GM19240 (cell line): ENCODE measurements at regions not wholly inside any gene's neighbourhood (a gene's known extent, or its start where the extent isn't known, plus 50 kb on each side); places are given as distances from the start of the nearest gene placed in this dataset.
"Not testable (repeated sequence)": the region's sequence is repeated elsewhere in the genome, so short reads cannot be mapped to it uniquely, and the experiment has no call there.

Experiments
- DNase-seq: peaks from one replicate; pipeline ENCODE4 v3.0.0; 2011; ENCODE audit warnings: low spot score; ENCODE audit not compliant: insufficient read length

GRCh38 chr13:58978331-58978730 lies 1185.4 kb downstream of the DIAPH3 start:
- no peak for DNase-seq

- no peak for DNase-seq
These were observed 1183.9 kb downstream of the DIAPH3 start for GRCh38 chr13:58979851-58980250.

GRCh38 chr13:58985845-58986244 lies 1177.9 kb downstream of the DIAPH3 start:
- no peak for DNase-seq

DNA sequence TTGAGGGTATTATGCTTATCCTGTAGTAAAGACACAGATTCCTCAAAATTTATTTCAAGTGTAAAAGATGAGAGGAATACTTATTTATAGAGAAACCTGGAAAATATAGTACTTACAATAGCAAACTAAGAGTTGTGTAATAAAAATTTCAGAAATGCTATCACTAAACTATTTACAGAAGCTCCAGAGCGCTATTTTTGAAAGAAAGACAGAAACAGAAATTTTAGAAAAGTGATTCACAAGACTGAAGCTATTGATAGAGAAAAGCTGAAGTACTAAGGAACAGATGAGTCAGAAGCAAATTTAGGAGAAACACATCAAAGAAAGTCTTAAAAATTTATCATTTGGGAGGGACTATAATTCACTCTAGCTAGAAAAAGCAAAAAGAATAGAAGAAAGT lies 1174.2 kb downstream of the DIAPH3 start:
- DNase-seq: no peak

GRCh38 chr13:58991826-58992477 lies 1171.8 kb downstream of the DIAPH3 start:
- DNase-seq: no peak

- no peak for DNase-seq
These were observed 1171.2 kb downstream of the DIAPH3 start for GRCh38 chr13:58992478-58993042.

- DNase-seq: no peak
These were observed 1169.7 kb downstream of the DIAPH3 start for GRCh38 chr13:58994077-58994476.

- no peak for DNase-seq
These were observed 1169.0 kb downstream of the DIAPH3 start for GRCh38 chr13:58994777-58995176.

- DNase-seq: no peak
These were observed 1165.0 kb downstream of the DIAPH3 start for GRCh38 chr13:58998716-58999115.

DNA sequence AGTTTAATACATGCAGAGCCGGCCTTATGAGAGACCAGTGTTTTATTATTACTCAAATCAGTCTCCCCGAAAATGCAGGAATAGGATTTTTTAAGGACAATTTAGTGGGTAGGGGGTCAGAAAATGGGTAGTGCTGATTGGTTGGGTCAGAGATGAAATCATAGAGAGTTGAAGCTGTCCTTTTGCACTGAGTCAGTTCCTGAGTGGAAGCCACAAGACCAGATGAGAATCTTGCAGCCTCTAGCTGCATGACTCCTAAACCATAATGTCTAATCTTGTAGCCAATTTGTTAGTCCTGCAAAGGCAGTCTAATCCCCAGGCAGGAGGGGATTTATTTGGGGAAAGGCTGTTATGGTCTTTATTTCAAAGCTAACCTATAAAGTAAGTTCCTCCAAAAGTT lies 1163.9 kb downstream of the DIAPH3 start:
- no peak for DNase-seq

- no peak for DNase-seq
These were observed 1163.0 kb downstream of the DIAPH3 start for GRCh38 chr13:59000770-59001169.

- no peak for DNase-seq
These were observed 1151.0 kb downstream of the DIAPH3 start for GRCh38 chr13:59012731-59013130.

GRCh38 chr13:59016250-59016649 lies 1147.5 kb downstream of the DIAPH3 start:
- no peak for DNase-seq

DNA sequence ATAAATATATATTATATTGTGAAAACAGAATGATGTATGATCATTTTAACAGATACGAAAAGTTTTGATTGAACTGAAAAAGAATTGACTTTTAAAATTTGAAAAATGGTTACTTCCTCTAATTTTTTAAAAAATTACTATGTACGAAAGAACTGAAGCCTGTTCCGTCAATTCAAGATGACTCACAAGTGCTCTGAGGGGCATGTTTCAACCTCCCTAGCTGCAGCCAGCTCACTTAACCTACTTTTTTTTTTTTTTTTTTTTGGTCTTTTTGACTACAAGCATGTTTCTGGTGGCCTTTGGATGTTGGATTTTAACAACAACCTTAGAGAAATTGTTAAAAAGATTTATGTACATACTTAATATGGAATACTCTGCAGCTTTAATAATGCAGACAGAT lies 1139.3 kb downstream of the DIAPH3 start:
- DNase-seq: no peak

DNA sequence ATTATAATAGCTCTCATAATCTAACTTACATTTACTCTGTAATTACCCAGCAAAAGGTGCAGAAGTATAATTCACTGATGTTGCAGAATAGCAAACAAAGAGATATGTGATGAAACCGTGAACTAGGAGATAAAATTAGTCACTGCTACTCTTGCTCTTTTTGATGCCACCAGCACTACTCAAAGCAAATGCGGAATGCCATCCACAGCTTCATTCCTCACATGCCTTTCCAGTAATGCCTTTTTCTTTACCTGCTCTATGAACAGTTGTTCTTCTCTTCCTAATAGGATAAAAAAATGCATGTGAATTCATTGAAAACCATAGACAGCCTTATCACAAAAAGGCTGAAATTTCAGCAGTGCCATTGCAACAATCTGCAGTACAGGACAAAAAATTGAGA lies 1129.5 kb downstream of the DIAPH3 start:
- DNase-seq: no peak

GRCh38 chr13:59038824-59039223 lies 1124.9 kb downstream of the DIAPH3 start:
- no peak for DNase-seq

DNA sequence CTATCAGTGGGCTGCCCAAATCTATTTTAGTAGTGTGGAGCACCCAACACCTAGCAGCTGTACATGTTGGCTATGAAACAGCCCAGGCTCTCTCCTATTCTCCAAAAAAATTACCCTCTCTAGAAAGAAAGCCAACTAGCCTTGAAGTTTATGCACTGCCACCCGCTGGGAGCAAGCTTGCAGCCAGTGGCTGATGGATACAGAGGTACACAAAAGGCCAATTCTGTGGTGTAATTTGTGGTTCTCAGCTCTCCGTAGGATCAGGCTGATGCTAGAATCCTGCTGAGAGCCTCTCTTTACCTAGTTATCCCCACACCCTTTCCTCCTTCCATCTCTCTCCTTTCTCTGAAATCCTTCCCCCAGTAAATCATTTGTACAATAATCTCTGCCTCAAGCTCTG lies 1120.7 kb downstream of the DIAPH3 start:
- no peak for DNase-seq

- no peak for DNase-seq
These were observed 1116.2 kb downstream of the DIAPH3 start for GRCh38 chr13:59047546-59047945.

DNA sequence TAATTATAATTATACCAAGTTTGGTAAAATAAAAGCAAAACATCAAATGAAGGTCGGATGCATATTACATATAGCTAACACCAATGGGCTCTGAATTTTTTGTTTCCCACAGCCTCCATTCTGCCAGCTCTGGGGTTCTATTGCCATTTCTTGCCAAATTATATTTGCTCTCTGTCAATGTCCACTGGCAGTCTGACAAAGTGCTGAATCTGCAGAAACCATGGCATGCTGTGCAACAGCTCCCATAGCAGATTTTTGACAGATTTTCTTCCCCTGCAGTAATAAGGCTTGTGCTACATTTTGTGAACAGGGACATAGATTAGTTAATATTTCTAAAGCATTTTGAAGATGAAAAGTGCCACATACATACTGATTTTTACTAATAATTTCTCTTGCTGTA lies 1102.1 kb downstream of the DIAPH3 start:
- no peak for DNase-seq

DNA sequence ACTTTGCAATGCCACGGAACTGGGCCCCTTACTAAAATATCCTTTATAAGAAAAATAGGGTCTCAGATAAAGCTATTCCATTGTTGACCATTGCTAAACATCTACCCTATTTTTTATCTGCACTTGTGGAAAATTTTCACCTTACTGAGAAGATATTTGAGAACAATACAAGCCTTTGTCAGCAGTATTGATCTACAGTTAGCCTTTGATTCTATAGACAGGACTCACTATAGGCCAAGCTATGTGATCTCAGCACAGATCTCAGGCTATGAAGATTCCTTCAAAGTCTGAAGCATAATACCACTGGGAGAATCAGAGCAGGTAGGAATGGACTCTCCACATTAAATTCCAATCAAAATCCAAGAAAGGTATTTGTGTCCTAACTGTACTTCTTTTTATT lies 1099.7 kb downstream of the DIAPH3 start:
- DNase-seq: no peak

GRCh38 chr13:59076386-59076785 lies 1087.3 kb downstream of the DIAPH3 start:
- not testable (repeated sequence) for DNase-seq

GRCh38 chr13:59086147-59086546 lies 1077.6 kb downstream of the DIAPH3 start:
- DNase-seq: no peak

DNA sequence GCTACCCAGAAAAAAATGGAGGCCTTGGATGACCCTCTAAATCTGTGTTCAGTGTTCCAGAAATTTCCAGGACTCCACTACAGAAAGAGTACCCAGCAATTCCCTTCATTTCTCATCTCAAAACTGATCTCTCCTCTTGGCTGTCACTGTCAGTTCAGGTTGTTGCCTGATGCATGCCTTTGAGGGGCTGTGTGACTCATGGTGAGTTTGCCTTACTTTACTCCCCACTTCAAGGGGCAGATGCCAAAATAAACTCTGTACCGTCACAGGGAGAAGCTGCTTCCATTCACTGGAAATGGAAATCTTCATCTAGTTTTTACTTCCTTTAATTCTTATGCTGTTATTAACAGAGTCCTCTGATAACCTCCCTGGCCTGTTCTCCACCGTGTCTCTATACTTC lies 1075.0 kb downstream of the DIAPH3 start:
- DNase-seq: no peak

DNA sequence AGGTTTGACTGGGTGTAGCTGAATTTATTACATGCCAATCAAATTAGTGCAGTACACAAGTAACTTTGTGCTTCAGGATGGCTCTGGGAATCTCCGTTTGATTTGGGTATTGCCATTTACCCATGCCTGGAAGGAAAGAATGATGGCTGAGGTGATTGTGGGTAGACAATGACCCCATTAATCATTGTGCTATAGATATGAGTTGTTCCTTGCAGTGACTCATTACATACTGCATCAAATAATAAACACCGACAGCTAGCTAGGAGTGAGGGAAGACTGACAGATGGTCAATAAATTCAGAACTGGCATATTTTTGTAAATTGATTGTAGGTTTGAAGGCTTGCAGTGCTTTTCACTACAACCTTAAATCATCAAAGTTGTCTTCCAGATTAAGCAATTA lies 1069.5 kb downstream of the DIAPH3 start:
- no peak for DNase-seq
